GM18517 (cell line): ENCODE measurements at regions not wholly inside any gene's neighbourhood (a gene's known extent, or its start where the extent isn't known, plus 50 kb on each side); places are given as distances from the start of the nearest gene placed in this dataset.
"Not testable (repeated sequence)": the region's sequence is repeated elsewhere in the genome, so short reads cannot be mapped to it uniquely, and the experiment has no call there.

ENCODE experiments used
- ATAC-seq: cut with Tn5 transposase; IDR thresholded peaks from one replicate; pipeline ENCODE4 v1.9.1; 2021; ENCODE audit warnings: mild to moderate bottlenecking, moderate library complexity; ENCODE audit not compliant: unreplicated experiment

DNA sequence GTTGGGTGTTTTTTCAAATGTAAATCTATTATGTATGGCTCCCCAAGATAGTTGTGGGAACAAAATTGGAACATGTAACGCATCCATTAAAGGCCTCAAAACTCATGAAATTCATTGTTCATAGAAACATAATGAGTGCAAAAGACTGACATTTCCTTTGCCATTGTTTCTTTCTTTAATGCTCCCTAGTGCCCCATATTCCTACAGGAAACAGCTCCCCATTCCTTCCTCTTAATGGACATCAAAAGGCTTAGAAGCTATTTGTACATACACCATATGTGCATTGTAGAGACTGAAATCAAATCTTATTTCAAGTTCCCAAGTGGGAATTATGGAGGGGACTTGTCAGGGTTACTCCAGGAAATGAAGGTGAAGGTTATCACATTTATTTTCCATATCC, 139.1 kb downstream of the AHR start:
- ATAC-seq: no peak

DNA sequence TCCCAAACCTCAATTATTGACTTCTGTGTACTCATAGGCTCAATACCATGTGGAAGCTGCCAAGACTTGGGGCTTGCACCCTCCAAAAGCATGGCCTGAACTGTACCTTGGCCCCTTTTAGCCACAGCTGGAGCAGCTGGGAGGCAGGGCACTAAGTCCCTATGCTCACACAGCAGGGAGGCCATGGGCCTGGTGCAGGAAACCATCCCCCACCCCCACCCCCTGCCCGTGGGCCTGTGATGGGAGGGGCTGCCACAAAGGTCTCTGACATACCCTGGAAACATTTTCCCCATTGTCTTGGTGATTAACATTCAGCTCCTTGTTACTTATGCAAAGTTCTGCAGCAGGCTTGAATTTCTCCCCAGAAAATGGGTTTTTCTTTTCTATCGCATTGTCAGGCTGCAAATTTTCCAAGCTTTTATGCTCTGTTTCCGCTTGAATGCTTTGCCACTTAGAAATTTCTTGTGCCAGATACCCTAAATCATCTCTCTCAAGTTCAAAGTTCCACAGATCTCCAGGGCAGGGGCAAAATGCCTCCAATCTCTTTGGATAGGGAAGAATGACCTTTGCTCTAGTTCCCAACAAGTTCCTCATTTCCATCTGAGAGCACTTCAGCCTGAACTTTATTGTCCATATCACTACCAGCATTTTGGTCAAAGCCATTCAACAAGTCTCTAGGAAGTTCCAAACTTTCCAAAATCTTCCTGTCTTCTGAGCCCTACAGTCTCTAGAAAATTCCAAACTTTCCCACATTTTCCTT, 141.8 kb downstream of the AHR start:
- ATAC-seq: not testable (repeated sequence)

DNA sequence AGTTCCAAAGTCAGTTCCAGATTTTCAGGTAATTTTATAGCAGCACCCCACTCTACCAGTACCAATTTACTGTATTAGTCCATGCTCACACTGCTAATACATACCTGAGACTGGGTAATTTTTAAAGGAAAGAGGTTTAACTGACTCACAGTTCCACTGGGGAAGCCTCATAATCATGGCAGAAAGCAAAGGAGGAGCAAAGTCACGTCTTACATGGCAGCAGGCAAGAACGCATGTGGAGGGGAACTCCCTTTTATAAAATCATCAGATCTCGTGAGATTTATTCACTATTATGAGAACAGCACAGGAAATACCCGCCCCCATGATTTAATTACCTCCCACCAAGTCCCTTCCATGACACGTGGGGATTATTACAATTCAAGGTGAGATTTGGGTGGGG, 142.4 kb downstream of the AHR start:
- no peak for ATAC-seq

DNA sequence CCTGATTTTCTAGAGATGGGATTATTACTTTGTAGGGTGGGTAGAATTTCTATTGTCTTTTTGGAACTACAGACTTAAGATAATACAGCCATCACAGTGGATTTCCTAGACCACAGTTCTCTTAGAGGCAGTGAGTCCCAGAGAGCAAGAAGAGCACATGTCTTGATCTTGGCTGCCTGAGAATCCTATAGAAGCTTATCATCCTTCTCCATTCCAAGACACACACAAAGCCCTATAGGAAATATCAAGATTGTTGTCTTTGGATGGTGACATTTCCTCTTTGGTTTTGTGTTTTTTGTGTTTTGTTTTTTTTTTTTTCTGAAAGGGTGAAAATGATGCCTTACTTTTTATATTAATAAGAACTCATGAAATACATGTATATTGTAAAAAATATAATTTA, 143.1 kb downstream of the AHR start:
- no peak for ATAC-seq

DNA sequence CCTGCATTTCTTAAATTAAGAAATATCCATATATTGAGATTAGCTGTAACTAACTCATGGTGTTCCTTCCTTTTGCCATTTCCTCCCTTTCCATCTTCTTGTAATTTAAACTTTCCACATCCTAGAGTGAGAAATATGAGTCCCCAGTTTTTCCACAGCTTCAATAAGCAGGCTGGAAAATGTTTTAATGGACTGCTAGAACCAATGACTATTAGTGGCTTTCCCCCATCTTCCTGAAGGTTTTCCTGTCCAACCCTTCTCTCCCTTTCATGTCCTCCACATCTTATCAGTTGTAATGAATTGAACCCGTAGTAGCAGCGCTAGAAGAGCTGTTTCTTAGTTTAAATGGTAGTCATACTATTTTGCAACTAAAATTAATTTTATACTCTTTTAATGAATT, 145.7 kb downstream of the AHR start:
- ATAC-seq: no peak

DNA sequence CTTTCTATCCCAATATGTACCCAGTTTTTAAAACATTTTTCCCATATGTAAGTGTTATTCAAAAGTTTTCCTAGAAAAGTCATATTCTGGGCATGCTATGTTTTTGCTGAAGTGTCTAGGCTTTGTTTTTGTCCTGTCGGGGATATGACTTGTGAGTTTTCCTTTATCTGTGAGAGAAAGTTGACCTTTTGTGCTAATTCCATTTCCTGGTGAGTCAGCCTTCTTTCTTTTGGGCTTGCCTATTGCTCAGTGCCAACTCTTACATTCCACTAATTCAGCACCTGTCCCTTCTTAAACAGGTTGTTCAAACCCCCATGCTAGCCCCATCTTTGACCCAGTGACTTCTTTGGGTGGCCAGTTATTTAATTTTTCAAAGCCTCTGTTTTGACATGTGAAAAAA, 146.2 kb downstream of the AHR start:
- ATAC-seq: no peak

DNA sequence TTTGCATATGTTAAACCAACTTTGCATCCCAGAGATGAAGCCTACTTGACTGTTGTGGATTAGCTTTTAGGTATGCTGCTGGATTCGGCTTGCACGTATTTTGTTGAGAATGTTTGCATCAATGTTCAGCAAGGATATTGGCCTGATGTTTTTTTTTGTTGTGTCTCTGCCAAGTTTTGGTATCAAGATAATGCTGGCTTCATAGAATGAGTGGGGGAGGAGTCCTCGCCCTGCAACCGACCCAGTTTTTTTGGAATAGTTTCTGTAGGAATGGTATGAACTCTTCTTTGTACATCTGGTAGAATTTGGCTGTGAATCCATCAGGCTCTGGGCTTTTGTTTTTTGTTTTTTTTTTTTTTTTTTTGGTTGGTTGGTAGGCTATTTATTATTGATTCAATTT, 147.9 kb downstream of the AHR start:
- no peak for ATAC-seq

DNA sequence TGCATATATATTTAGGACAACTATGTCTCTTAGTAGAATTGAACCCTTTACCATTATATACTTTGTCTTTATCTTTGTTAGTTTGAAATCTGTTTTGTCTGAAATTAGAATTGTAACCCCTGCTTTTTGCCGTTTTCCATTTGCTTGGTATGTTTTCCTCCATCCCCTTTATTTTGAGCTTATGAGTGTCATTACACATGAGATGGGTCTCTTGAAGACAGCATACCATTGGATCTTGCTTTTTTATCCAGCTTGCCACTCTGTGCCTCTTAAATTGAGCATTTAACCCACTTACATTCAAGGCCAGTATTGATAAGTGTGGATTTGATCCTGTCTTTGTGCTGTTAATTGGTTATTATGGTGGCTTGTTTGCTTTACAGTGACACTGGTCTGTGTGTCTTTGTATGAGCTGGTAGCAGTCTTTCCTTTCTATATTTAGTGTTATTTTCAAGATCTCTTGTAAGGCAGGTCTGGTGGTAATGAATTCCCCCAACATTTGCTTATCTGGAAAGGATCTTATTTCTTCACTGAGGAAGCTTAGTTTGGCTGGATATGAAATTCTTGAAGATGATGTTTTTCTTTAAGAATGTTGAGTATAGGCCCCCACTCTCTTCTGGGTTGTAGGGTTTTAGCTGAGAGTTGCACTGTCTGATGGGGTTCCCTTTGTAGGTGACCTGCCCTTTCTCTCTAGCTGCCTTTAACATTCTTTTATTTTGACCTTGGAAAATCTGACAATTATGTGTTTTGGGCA, 149.5 kb downstream of the AHR start:
- no peak for ATAC-seq

DNA sequence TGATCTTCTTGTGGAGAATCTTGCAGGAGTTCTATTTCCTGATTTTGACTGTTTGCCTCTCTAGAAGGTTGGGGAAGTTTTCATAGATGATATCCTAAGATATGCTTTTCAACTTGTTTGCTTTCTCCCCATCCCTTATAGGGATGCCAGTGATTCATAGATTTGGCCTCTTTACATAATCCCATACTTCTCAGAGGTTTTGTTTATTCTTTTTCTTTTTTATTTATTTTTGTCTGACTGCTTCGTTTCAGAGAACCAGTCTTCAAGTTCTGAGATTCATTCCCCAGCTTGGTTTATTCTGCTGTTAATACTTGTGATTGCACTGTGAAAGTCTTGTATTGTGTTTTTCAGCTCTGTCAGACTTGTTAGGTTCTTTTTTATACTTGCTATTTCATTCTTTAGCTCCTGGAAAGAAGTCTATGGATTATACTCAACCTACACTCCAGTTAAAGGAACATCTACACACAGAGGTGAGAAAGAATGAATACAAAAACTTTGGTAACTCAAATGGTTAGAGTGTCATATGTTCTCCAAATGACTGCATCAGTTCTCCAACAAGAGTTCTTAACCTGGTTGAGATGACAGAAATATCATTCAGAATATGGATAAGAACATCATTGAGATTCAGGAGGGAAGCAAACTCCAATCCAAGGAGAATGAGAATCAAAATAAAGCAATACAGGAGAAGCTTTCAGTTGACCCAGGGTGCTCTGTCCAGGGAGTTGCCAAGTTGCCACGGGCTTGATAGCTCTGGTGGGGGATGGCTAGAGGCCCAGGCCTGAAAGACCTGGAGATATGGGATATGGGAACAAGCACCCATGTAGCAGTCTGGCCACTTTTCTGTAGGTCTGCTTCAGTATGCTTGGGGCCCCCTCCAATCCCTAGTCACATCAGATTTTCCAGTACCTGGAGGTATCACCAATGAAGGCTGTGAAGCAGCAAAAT, 150.3 kb downstream of the AHR start:
- no peak for ATAC-seq

DNA sequence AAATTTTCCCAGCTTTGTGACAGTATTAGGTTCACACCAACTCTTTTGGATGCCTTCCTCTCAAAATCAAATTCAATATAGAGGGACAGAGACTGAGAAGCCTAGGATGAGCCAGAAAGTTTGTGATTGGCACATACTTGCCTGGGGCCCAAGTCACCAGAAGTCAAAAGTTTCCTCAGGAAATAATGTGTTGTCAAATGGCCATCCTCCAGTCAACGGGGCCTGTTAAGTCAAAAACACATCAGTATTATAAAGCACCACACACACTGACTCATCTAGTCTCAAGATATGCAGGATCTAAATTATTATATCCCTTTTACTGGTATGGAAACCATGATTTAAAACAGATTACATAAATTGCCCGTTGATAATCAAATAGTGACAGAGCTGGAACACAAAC, 158.1 kb downstream of the AHR start:
- no peak for ATAC-seq

DNA sequence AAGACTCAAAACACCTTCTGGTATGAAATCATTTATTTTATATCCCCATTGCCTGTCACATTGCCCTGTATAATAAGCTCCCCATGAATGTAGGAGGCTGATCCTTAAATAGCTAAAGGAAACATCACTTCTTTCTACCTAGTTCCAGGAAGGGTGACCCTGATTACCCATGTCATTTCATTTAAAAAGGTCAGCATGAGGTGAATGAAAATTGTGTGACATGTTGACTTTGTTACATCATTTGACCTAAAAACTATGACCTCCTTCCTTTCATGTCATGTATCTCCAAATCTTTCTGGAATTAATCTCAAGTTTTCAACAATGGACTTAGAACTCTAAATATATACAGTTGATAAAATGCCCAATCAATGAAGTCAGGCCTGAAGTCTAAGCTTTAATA, 161.5 kb downstream of the AHR start:
- ATAC-seq: no peak

DNA sequence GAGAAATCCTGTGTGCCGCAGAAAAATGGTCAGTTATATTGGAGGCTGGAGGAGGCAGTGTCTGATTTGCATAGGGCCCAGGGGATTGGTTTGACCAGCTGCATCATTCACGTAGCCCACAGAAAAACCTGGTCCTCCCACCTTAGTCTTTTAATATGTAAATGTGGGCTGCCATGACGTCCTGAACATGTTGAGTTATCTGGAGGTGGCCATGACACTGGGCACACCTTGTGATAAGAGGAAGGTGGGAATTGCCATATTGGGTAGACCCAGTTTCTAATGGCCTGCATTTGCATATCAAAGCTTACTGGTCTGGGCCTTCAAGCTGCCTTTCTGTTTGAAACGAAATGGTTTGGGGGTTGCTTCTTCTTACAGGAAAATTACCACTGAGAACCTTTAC, 162.2 kb downstream of the AHR start:
- ATAC-seq: no peak

DNA sequence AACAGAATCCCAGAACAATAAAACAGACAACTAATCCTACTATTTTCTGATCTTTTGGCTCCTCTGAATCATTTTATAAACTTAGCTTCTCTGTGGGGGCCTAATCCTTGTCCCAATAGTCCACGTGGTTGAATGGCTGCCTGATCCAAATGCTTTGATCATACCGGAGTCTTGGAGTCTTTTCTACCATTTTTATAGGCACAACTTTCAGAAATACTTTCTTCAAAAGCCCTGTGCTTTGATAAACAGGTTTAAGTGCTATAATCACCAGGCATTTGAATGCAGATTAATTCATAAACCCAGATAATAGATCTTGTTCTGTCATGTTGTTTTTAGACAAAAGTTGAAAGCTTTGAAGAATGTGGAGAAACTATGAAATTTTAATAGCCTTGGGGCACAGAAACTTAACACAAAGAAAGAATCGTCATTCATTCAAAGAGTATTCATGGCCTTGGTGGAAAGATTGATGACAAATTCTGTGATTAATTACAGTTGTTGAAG, 163.7 kb downstream of the AHR start:
- ATAC-seq: no peak

DNA sequence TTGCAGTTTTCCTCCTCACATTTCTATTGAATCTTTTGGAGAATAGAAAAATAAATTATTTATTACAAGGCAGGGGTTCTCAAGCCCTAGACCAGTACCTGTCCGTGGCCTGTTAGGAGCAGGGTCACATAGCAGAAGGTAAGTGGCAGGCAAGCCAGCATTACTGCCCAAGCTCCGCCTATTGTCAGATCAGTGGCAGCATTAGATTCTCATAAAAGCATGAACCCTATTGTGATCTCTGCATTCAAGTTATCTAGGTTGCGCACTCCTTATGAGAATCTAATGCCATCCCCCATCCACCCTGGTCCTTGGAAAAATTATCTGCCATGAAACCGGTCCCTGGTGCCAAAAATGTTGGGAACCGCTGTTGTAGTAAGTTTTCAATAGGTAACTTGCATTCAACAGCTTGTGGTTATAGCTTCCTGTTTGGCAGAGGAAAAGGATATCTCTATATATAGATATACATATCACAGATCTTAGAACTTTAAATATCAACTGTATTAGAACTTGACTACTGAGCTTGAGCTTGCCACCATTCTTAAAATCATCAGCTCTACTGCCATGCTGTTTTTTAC, 165.1 kb downstream of the AHR start:
- ATAC-seq: no peak

DNA sequence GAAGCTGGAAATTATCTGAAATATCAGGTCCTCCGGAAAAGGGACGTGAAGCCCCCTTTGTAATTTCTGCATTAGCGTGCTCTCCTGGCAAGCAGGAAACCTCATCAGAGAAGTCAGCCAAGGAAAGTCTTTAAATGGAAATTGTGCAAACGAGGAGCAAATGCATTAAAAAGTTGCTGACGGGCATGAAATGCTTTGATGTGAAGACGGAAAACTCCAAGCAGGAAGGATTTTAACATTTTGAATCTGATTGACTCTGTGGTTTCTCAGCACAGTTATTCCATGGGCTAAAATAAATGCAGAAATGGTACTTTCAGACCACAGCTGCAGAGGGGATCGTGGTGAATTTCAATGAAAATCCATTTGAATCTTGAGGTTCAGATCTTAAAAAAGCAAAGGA, 167.8 kb downstream of the AHR start:
- ATAC-seq: no peak

DNA sequence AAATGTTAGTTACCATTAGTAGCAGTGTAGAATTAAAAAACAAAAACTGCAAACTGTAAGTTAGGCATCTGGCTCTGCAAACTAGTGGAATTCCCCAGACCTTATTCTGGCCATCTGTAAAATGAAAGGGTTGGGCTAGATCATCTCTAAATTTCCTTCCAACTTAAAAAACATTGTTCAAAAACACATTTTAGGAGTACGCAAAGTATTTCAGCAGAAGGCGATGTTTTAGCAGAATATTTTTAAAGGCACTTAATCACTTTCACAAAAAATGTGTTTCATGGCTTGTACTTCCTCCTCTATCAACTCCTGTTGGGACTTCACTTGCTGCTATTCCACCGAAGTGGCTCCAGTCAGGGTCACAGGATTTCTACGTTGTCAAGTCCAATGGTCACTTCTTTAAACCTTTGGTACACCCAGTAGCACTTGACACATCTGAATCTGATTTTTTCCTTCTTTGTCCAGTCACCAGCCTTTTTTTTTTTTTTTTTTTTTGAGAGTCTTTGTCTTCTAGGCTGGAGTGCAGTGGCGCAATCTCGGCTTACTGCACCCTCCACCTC, 169.0 kb downstream of the AHR start:
- no peak for ATAC-seq

DNA sequence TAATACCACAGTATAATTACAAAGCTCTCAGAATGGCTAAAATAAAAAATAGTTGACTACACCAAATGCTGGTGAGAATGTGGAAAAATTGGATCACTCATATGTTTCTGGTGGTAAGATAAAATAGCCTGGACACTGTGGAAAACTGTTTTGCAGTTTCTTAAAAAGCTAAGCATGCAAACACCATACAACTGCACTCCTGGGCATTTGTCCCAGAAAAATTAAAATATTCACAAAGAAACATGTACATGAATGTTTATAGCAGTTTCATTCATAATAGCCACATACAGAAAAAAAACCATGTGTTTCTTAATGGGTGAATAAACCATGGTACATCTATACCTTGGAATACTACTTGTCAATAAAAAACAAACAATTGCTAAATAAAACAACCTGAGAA, 172.9 kb downstream of the AHR start:
- no peak for ATAC-seq

DNA sequence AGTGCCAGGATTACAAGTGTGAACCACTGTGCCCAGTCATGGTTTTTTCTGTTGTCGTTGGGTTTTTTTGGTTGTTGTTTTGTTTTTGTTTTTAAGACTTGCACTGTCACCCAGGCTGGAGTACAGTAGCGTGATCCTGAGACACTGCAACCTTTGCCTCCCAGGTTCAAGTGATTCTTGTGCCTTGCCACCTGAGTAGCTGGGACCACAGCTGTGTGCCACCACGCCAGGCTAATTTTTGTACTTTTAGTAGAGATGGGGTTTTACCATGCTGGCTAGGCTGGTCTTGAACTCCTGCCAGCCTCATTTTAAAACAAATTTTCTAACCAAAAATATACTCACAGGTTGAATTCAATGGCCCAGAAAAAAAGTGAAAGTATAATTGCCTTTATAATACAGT, 174.1 kb downstream of the AHR start:
- no peak for ATAC-seq

DNA sequence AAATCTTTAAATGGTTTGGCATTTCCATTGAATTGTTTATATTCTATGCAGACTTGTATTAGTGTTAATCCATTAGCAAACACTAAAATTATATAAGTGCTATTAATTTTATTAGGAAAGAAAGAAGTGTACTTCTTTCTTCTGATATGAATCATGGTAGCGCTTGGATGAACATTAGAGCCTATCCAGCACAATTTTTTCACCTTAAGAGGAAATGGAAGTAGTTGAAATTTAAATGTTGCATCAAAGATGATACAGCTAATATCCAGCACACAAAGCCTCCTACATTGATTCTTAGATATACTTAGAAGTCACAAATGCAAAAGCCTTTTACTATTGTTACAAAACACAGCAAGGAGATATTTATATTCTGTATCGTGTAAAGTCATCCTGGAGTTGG, 174.5 kb downstream of the AHR start:
- ATAC-seq: no peak

DNA sequence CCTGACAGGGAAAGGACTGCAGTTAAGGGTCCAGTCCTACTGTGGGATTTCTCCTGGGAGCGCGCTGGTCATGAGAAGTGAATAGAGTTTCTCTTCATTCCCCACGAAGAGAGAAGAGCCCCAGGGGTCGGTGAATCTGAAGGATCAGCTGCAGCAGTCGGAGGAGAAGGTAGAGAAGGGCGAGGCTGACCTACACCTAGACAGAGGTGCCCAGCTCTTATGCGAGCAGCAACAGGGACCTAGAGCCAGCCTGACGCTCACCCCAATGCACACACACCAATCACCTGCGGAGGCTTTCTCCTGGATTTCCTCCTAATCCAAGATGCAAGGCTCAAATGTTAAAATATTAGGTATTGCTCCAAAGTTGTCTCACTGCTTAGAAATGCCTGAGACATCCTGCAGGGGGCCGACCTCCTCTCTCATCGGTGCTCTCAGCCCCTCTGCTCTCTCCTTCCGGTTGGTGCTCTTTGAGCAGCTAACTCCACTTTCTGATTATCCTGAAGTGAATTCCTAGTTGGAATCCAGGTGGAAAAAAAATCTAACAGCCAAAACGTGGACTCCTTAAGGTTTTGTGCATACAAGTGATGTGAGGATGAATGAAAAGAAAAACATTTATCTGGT, 176.4 kb downstream of the AHR start:
- no peak for ATAC-seq
